Fibroblast of mammary gland (primary cell): ENCODE measurements at regions not wholly inside any gene's neighbourhood (a gene's known extent, or its start where the extent isn't known, plus 50 kb on each side); places are given as distances from the start of the nearest gene placed in this dataset.

Experiments
- DNase-seq: peaks from one replicate; pipeline ENCODE4 v3.0.0-alpha.2; 2010; ENCODE audit warnings: low read depth
- H3K4me3 ChIP-seq: 2 replicates; pipeline ENCODE4 v1.5.1; 2011; ENCODE audit warnings: low read depth, mild to moderate bottlenecking, low read length, moderate library complexity; ENCODE audit not compliant: control insufficient read depth
- CTCF ChIP-seq: conservative IDR thresholded peaks from 2 replicates; pipeline ENCODE4 v1.5.1; 2011; ENCODE audit warnings: low read depth, low read length, inconsistent platforms; ENCODE audit not compliant: control insufficient read depth, insufficient read depth

- no peak overlapping the region for H3K4me3 ChIP-seq
- no peak for DNase-seq
- TF ChIP-seq CTCF: no peak
Measured at GRCh38 chr1:30411206-30411605, 312.2 kb downstream of the MATN1 start.

- no peak for DNase-seq
Measured at GRCh38 chr1:30410153-30410851, 313.1 kb downstream of the MATN1 start.

GRCh38 chr1:30409476-30410152 is 313.8 kb downstream of the MATN1 start:
- no peak for DNase-seq
- no peak for TF ChIP-seq CTCF
- H3K4me3 ChIP-seq: no peak overlapping the region

More at GRCh38 chr1:30410153-30410851, 313.1 kb downstream of the MATN1 start:
- no peak overlapping the region for H3K4me3 ChIP-seq
- TF ChIP-seq CTCF: no peak

GRCh38 chr1:30407865-30408580 is 315.4 kb downstream of the MATN1 start:
- no peak overlapping the region for H3K4me3 ChIP-seq
- no peak for TF ChIP-seq CTCF
- DNase-seq: no peak

GRCh38 chr1:30406996-30407864 is 316.2 kb downstream of the MATN1 start:
- no peak for TF ChIP-seq CTCF
- no peak for DNase-seq
- no peak overlapping the region for H3K4me3 ChIP-seq

GRCh38 chr1:30405631-30406212 is 317.7 kb downstream of the MATN1 start:
- DNase-seq: no peak
- no peak for TF ChIP-seq CTCF
- H3K4me3 ChIP-seq: no peak overlapping the region
